GM23248 (cell line): ENCODE measurements at regions not wholly inside any gene's neighbourhood (a gene's known extent, or its start where the extent isn't known, plus 50 kb on each side); places are given as distances from the start of the nearest gene placed in this dataset.

Source experiments
- EZH2 ChIP-seq: fragments of 200-600 bp; sonication (generic); IDR thresholded peaks from 2 replicates; pipeline ENCODE4 v1.6.1; 2018; ENCODE audit warnings: antibody characterized with exemption, mild to moderate bottlenecking; ENCODE audit not compliant: insufficient read depth, poor library complexity, severe bottlenecking
- EZH2phosphoT487 ChIP-seq: fragments of 200-600 bp; sonication (generic); IDR thresholded peaks from 2 replicates; pipeline ENCODE4 v1.6.1; 2018; ENCODE audit warnings: antibody characterized with exemption, moderate library complexity, mild to moderate bottlenecking, low read depth; ENCODE audit not compliant: insufficient read depth

- TF ChIP-seq EZH2 (no peak), EZH2phosphoT487 (no peak)
These were observed 184.8 kb downstream of the RAB28 start for GRCh38 chr4:13299343-13299742.
